ENCODE measurements at regions not wholly inside any gene's neighbourhood (a gene's known extent, or its start where the extent isn't known, plus 50 kb on each side); places are given as distances from the start of the nearest gene placed in this dataset.

GRCh38 chr15:25596644-25597562 lies 158.1 kb upstream of the UBE3A start:
- Histone ChIP-seq H3K27me3 (ENCODE audit: insufficient read depth, low read depth) (no peaks in the 10 kb centered on the region), H3K4me2 (no peak overlapping the region), H3K27ac (no peak overlapping the region), H3K36me3 (ENCODE audit: insufficient read depth) (no peaks in the 10 kb centered on the region), H2AFZ (ENCODE audit: low read depth) (no peak overlapping the region), H4K20me1 (ENCODE audit: insufficient read depth) (no peaks in the 10 kb centered on the region), H3K4me1 (ENCODE audit: low read depth, poor library complexity, severe bottlenecking) (no peaks in the 10 kb centered on the region), H3K79me2 (ENCODE audit: insufficient read depth, low read depth) (no peaks in the 10 kb centered on the region), H3K4me3 (IDR thresholded peaks at IDR 0.05; ENCODE audit: insufficient read depth, low read depth, low read length) (no peak overlapping the region), H3K9ac (no peak overlapping the region)
- no peak for TF ChIP-seq CTCF (conservative IDR thresholded peaks at IDR 0.05; ENCODE audit: low read depth, low read length)

- Histone ChIP-seq H2AFZ (ENCODE audit: low read depth) (no peak overlapping the region), H3K27ac (no peak overlapping the region)
Observed at GRCh38 chr15:25587616-25588340, 149.0 kb upstream of the UBE3A start.

GRCh38 chr15:25582886-25583285 lies 144.1 kb upstream of the UBE3A start:
- no peaks in the 10 kb centered on the region for H3K36me3 ChIP-seq (ENCODE audit: insufficient read depth)
- no peaks in the 10 kb centered on the region for H4K20me1 ChIP-seq (ENCODE audit: insufficient read depth)
- H2AFZ ChIP-seq (ENCODE audit: low read depth): no peak overlapping the region
- H3K27me3 ChIP-seq (ENCODE audit: insufficient read depth, low read depth): no peaks in the 10 kb centered on the region
- TF ChIP-seq CTCF (conservative IDR thresholded peaks at IDR 0.05; ENCODE audit: low read depth, low read length): no peak
- H3K9ac ChIP-seq: no peak overlapping the region
- no peaks in the 10 kb centered on the region for H3K4me1 ChIP-seq (ENCODE audit: low read depth, poor library complexity, severe bottlenecking)
- H3K27ac ChIP-seq: no peak overlapping the region
- H3K79me2 ChIP-seq (ENCODE audit: insufficient read depth, low read depth): no peaks in the 10 kb centered on the region
- H3K4me2 ChIP-seq: no peak overlapping the region
- H3K4me3 ChIP-seq (IDR thresholded peaks at IDR 0.05; ENCODE audit: insufficient read depth, low read depth, low read length): no peak overlapping the region

More at GRCh38 chr15:25587616-25588340, 149.0 kb upstream of the UBE3A start:
- H3K79me2 ChIP-seq (ENCODE audit: insufficient read depth, low read depth): no peaks in the 10 kb centered on the region
- no peak overlapping the region for H3K4me2 ChIP-seq
- H3K36me3 ChIP-seq (ENCODE audit: insufficient read depth): no peaks in the 10 kb centered on the region
- H3K9ac ChIP-seq: no peak overlapping the region
- no peaks in the 10 kb centered on the region for H3K4me1 ChIP-seq (ENCODE audit: low read depth, poor library complexity, severe bottlenecking)
- no peaks in the 10 kb centered on the region for H4K20me1 ChIP-seq (ENCODE audit: insufficient read depth)
- no peaks in the 10 kb centered on the region for H3K27me3 ChIP-seq (ENCODE audit: insufficient read depth, low read depth)
- no peak overlapping the region for H3K4me3 ChIP-seq (IDR thresholded peaks at IDR 0.05; ENCODE audit: insufficient read depth, low read depth, low read length)
- no peak for TF ChIP-seq CTCF (conservative IDR thresholded peaks at IDR 0.05; ENCODE audit: low read depth, low read length)

- Histone ChIP-seq H3K4me3 (IDR thresholded peaks at IDR 0.05; ENCODE audit: insufficient read depth, low read depth, low read length) (no peak overlapping the region), H3K79me2 (ENCODE audit: insufficient read depth, low read depth) (no peaks in the 10 kb centered on the region), H3K27me3 (ENCODE audit: insufficient read depth, low read depth) (no peaks in the 10 kb centered on the region), H3K36me3 (ENCODE audit: insufficient read depth) (no peaks in the 10 kb centered on the region), H4K20me1 (ENCODE audit: insufficient read depth) (no peaks in the 10 kb centered on the region), H3K9ac (no peak overlapping the region), H3K27ac (no peak overlapping the region), H3K4me1 (ENCODE audit: low read depth, poor library complexity, severe bottlenecking) (no peaks in the 10 kb centered on the region), H2AFZ (ENCODE audit: low read depth) (no peak overlapping the region), H3K4me2 (no peak overlapping the region)
- no peak for TF ChIP-seq CTCF (conservative IDR thresholded peaks at IDR 0.05; ENCODE audit: low read depth, low read length)
Observed at GRCh38 chr15:25579127-25579526, 140.3 kb upstream of the UBE3A start.
